AG20443 (cell line): ENCODE measurements at regions not wholly inside any gene's neighbourhood (a gene's known extent, or its start where the extent isn't known, plus 50 kb on each side); places are given as distances from the start of the nearest gene placed in this dataset.
A peak's percentile ranks its signal among the peaks of the same experiment; 100 is the strongest.

Experiments
- DNase-seq: peaks from one replicate; pipeline ENCODE4 v3.0.0; 2012; ENCODE audit warnings: low spot score, mixed read lengths

DNA sequence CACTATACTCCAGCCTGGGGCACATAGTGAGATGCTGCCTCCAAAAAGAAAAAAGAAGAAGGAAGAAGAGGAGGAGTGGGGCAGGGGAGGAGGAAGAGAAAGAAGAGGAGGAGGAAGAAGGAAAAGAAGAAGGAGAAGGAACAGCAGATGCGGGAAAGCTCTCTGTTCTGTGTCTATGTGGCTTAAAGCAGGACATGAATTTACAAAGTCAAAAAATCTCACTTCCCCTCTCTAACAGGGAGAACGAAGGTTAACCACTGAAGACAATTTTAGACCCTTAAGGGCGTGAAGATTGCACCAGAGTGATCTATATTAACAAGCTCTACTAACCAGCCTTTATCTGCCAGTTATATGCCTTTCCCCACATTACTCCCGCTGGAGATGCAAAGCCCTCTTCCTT is 258.9 kb downstream of the METTL4 start:
- DNase-seq: no peak

DNA sequence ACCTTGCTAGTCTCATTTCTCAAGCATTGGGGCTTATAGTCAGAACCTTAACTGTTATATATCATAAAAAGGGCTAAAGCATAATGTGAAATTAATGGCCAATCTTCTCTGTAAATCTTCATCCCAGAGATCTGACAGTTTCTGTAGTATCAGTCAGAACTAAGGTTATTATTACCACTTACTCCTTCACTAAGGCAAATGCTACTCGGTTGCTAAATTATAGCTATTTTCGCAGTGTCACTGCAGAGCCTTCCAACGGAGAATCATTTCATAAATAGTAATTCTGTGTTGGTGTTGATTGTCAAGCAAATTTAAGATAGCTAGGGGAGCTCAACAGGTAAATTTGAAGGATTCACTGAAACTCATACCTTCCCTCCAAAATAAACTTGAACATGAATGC is 258.0 kb downstream of the METTL4 start:
- DNase-seq: no peak

GRCh38 chr18:2316082-2316750 is 255.1 kb downstream of the METTL4 start:
- no peak for DNase-seq

DNA sequence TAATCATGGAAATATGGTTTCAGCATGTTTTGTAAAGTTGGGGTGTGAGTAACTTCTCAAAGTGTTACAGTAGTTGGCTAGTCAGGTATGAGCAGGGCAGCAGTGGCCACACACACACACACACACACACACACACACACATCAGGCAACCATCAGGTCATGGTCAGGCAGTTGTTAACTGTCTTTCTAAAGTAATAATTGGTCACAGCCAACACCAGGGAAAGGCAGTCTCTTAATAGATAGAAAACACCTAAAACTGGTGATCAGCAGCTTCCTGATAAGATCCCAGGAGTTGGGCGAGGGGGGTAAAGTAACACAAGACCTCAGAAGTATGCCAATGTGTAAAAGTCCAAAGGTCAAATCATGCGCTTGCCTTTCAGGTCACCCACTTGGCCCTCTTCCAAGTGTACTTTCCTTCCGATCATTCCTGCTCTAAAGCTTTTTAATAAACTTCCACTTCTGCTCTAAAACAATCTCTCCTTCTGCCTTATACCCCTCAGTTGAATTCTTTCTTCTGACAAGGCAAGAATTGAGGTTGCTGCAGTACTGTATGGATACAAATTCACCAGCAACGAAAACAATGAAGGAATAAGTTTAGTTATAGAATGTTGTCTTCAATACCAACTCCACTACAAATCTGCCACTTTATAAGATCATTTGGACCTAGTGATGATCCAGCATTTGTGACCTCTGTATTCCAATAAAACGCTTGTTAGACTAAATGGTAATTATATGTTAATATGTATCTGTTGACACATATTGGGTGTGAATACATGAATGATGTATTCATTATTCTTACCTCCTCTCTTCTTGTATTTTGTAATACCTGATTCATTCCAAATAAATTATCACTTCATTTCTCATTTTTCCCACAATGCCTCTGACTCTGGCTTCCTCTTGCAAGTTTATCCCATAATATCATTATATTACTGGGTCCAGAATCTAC is 254.3 kb downstream of the METTL4 start:
- no peak for DNase-seq

- no peak for DNase-seq
Observed at GRCh38 chr18:2324459-2324858, 246.8 kb downstream of the METTL4 start.

- no peak for DNase-seq
Observed at GRCh38 chr18:2325308-2325849, 245.9 kb downstream of the METTL4 start.

GRCh38 chr18:2325933-2326332 is 245.4 kb downstream of the METTL4 start:
- DNase-seq: no peak

GRCh38 chr18:2326999-2327398 is 244.3 kb downstream of the METTL4 start:
- DNase-seq: no peak

DNA sequence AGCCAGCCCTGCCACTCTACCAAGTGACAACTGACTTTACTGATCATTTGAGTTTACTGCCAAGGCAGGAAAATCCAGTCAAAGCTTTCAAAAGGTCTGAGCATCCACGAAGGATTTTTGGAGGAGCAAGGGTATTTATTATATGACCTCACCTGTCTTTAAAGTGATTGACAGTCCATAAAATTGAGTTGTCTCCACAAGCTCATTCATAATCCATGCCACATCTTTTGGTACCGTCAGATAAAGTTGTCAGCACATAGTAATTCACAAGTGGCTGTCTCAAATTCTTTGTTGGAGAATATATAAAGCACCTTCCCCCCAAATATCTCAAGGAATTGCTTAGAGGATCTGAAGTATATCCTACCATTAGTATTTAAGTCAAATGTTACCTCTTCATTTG is 240.5 kb downstream of the METTL4 start:
- DNase-seq: no peak

DNA sequence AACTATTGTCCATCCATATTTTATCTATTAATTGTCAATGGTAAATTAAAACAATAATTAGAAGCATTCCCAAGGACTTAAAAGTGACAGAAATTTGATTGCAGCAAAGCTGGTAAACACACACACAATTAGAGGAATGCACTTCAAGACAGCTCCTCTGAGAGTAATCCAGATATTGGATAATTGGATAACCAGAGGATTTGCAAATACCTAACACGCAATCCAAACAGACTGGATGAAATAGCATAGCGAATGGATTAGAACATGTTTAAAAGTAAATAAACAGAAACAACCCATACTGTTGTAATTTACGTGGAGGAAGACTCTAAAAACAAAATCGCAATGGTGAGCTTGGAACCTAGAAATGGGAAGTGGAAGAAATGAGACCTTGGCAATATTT is 239.8 kb downstream of the METTL4 start:
- DNase-seq: no peak

DNA sequence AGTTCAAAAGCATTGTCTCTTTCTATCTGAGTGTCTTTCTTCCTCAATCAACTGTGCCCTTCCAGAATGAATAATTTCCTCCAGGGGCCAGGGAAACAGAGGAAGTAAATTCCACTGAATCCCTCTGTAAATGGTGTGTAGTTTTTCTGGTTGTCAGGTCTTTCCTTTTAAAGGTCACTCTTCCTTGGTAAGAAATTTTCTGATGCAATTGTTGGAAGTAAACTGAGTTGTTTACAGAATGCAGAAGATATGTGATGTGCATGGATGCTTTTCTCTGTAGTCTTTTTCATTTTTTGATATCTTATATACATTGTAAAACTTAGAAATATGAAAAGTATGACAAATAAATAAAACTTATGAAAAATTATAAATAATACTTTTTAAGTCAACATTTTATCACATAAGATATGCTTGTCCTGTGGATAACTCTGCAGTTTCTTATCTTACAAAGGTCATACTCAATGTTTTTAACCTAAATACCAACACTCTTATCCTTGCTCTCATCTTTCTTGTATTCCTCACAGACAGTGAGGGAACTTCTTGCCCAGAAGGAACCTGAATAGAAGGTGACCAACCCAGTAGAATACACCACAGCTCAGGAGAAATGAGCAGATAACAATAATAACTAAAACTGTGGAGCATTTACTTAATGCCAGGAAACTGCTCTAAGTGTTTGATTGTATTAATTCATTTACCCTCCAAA is 234.5 kb downstream of the METTL4 start:
- DNase-seq: no peak

DNA sequence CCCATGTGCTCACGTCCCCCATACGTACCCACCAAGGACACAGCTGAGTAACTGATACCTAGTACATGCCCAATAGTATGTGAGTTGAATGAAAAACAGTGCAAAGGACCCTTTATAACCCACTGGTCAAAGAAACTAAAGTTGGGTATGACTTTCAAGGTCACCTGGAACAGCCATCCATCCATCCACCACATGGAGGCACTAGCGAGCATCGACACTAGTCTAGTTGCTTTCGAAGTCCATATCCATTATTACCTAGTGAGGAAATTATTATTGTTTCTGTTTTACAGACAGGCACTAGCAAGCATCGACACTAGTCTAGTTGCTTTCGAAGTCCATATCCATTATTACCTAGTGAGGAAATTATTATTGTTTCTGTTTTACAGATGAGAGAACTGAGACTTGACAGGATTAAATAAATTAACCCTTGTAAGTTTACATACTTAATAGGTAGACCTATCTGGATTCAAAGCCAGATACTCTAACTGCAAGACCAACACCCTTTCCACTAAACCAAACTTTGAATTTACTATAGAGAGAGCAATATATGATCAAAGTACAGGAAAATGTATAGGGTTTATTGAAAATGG is 233.7 kb downstream of the METTL4 start:
- DNase-seq: peak; percentile 55

DNA sequence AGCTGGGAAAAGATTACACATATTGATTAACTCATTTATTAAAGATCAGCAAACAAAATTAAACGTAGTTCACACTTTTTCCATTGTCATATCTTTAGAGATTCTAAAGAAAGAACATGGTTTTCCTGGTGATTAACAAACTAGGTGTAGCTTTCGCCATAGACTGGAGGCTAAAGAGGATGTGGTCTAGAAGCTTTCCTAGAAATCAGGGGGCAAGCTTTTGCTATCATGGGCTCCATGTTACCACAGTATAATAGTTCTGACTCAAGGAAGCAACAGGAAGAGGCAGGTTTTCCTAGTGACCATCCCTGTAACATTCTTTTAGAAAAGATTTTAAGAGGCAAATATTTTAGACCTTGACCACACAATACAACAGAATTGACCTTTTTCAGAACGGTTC is 232.7 kb downstream of the METTL4 start:
- no peak for DNase-seq

DNA sequence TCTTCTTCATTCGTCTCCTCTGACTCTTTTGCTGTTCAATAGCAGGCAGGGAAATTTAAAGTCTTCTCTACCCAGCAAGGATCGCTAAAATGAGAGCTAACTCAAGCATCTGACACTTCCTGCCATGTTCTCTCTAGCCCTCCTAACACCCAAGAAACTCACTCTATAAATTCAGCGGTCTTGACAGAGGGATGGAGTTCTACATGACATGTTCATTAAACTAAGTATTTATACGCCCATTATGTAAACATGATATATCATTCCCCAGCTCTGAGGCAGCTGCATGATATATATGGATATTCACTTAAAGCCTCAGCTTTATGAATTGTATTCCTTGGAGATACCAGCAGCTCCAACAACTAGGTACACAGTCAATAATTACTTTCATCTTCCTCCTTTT is 231.0 kb downstream of the METTL4 start:
- DNase-seq: no peak

- no peak for DNase-seq
Observed at GRCh38 chr18:2348003-2348402, 223.3 kb downstream of the METTL4 start.

- DNase-seq: no peak
Observed at GRCh38 chr18:2351126-2351850, 220.0 kb downstream of the METTL4 start.

DNA sequence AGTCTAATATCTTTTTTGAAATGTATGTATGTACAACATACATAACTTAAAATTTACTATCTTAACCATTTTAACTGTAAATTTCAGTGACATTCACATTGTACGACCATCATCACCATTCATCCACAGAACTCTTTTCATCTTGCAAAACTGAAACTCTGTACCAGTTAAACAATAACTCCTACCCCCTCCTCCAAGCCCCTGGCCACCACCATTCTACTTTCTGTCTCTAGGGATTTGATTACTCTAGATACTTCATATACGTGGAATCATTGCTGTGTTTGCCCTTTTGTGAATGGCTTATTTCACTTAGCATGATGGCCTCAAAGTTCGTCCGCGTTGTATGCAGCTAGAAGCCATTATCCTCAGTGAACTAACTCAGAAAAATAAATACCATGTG is 217.0 kb downstream of the METTL4 start:
- no peak for DNase-seq

GRCh38 chr18:2356906-2357305 is 214.4 kb downstream of the METTL4 start:
- no peak for DNase-seq

GRCh38 chr18:2360861-2361260 is 210.4 kb downstream of the METTL4 start:
- DNase-seq: no peak

GRCh38 chr18:2368102-2368501 is 203.2 kb downstream of the METTL4 start:
- no peak for DNase-seq

- no peak for DNase-seq
Observed at GRCh38 chr18:2376707-2377106, 194.6 kb downstream of the METTL4 start.
